Glomerular endothelial cell (primary cell): ENCODE measurements at regions not wholly inside any gene's neighbourhood (a gene's known extent, or its start where the extent isn't known, plus 50 kb on each side); places are given as distances from the start of the nearest gene placed in this dataset.

Experiments used
- DNase-seq: peaks from one replicate; pipeline ENCODE4 v3.0.0-alpha.2; 2011; ENCODE audit warnings: low read depth, low spot score; ENCODE audit errors: extremely low read depth

DNA sequence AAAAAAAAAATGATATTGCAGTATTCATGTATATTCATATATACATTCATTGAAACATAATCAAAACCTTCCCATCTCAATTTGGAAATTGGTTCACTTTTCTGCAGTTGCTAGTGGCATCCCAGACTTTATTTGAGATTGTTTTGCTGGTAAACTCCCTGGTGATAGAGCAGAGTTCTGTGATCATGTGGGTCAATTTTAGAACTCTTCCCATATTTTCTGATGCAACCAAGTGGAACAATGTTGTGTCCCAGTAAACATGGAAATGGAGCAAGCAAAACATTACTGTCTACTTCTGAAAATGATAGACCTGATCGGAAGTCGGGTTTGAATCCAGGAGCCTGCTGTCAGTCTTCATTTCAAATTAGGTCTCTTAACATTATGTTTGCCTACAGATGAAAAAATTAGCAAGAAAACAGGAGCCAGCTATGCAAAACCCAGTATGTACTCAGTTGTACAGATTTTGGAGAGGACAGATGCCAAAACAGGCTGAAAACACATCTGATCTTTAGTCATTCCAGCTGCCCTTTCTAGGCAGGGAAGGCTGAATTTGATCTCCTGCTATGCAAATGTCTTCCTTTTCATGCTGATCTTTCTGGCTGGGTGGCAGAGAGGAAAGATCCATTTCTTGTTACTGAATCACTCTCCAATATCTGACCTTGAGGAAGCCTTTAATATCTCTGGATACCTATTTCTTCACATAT lies 786.6 kb upstream of the SOX9 start:
- DNase-seq: no peak

- DNase-seq: no peak
Observed at GRCh38 chr17:71335212-71335611, 785.6 kb upstream of the SOX9 start.

DNA sequence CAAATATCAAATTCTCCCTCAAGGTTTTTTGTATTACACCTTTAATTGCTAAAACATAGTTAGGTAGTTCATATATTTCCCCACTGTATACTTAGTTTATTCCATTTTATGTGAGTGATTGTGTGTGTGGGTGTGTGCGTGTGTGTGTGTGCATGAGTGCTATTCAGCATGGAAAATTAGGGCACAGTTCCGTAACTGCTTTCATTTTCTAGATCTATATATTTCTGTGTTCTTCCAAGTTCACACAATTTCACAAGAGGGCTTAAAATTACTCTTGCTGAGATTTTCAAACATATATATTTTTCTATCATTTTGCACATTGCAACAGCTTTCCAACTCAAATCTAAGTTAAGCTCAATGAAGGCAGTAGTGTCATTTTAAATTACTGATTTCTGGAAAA lies 782.9 kb upstream of the SOX9 start:
- DNase-seq: no peak

DNA sequence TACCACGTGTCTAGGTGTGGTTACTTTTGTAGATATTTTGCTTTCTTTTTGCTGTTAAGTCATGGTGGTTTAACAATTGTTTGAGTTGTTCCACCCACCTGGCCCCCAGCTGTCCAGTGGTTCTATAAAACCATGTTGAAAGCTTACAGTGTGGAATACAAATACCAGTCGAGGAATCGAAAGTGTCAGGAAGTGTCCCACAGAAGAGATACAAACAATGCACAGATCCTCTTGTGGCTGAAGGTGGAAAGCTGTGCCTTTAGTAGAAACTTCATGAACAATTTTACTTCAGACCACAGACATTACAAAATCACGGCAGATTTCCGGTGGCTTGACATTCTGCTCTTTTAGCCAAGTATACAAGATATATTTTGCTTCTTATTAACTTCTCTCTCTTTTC lies 782.4 kb upstream of the SOX9 start:
- no peak for DNase-seq

- no peak for DNase-seq
Observed at GRCh38 chr17:71339206-71339605, 781.6 kb upstream of the SOX9 start.

DNA sequence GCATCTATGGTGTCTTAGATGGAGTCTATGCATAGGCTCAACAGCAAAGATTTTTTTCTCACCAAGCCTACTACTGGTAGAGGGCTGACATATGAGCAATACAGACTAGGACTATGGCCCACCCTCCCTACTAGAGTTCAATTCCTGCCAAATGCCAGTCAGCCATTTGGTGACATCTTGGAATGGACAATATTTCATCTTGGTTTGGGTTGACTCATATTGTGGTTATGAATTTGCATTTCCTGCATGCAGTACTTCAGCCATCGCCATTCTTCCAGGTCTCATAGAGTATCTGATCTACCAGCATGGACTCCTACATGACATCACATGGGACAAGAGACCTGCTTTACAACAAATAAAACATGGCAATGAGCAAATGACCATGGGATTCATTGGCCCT lies 778.1 kb upstream of the SOX9 start:
- no peak for DNase-seq

- no peak for DNase-seq
Observed at GRCh38 chr17:71349908-71350600, 770.8 kb upstream of the SOX9 start.

GRCh38 chr17:71360301-71360700 lies 760.5 kb upstream of the SOX9 start:
- DNase-seq: no peak

GRCh38 chr17:71361656-71362450 lies 759.0 kb upstream of the SOX9 start:
- DNase-seq: no peak

DNA sequence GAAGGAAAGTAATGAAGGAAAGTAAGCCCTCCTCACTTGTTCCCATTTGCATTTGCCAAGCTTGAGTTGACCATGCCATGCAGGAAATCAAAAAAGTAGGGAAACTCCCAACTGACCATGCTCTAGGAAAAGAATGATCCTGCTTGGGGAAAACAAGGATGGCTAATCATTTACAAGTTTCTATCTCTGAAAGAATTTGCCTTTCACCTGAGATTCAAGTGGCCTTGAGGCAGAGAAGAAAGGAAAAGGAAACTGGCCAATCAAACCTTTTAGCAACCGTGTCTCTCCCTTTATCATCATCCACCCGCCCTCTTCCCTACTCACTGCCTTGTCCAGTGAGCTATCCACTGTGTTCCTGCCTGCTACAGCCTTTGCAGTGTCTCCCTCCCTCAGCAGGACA lies 757.2 kb upstream of the SOX9 start:
- DNase-seq: no peak

DNA sequence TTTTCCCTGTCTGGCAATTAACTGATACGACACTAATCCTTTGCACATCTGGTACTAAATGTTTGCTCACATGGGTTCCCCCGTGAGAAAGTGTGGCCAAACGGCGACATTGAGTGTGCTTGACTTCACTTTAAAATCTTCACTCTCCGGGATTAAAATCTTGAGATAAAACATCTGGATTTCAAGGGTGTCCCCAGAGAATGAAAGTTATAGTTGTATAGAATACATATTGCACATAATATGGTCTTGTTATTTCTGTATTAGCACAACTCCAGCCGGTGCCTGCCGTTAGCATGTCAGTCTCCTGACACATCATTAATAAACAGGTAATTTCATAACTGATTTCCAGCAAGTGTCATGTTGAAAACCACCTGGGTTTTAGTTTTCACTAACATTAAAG lies 749.0 kb upstream of the SOX9 start:
- DNase-seq: no peak

- DNase-seq: no peak
Observed at GRCh38 chr17:71375948-71376347, 744.9 kb upstream of the SOX9 start.

DNA sequence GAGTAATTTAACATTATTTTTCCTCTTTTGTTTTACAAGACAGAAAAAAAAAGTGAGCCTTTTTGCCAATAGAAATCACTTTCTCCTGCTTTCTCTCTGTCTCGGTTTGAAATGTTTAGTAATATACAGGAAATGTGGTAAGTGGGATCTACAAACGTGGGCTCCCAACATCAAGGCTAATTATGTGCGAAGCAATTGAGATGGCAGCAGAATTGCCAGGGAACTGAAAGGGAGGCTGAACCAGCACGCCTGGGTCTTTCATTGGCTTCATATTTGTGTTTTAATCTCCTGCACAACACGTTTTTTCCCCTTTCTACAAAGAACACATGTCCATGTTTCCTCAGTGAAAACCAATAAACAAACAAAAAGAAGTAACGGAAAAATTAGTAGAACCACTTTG lies 743.9 kb upstream of the SOX9 start:
- no peak for DNase-seq

GRCh38 chr17:71378036-71378435 lies 742.8 kb upstream of the SOX9 start:
- no peak for DNase-seq

DNA sequence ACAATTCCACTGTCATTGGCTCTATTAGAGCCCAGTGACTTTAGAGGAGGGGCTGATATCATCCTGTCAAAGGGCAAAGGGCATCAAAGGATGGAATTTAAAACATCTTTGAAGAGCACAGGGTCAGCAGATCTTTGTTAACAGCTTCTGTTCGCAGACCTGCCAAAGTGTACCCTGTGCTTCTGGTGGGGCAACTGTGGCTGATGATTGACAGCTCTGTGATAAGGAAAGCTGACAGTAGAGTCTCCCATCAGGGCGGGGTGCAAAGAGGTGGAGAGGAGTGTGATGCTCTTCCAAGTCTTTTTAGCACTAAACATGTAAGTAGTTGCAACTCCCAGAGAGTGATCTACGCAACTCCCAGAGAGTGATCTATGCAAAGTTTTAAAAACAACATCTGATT lies 742.1 kb upstream of the SOX9 start:
- no peak for DNase-seq

GRCh38 chr17:71379512-71379911 lies 741.3 kb upstream of the SOX9 start:
- DNase-seq: no peak

- no peak for DNase-seq
Observed at GRCh38 chr17:71380535-71380934, 740.3 kb upstream of the SOX9 start.

DNA sequence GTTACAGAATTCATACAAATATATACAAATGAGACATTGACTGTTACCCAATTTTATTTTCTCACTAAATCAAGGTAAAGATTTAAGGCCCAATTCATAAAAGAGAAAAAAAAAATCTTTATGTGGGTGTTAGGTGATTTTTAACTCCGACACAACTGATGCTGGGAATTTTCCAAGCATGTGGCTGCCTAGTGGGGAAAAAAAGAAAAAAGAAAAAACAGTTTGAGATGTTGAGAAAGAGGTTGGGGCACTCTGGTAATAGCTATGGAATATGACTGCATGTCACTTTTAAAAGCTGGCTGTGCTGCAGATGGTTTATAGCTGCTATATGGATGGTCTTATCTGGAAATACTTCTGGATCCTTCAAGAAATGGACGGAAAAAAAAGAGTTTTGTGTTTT lies 739.9 kb upstream of the SOX9 start:
- no peak for DNase-seq

GRCh38 chr17:71383091-71383490 lies 737.7 kb upstream of the SOX9 start:
- DNase-seq: no peak

DNA sequence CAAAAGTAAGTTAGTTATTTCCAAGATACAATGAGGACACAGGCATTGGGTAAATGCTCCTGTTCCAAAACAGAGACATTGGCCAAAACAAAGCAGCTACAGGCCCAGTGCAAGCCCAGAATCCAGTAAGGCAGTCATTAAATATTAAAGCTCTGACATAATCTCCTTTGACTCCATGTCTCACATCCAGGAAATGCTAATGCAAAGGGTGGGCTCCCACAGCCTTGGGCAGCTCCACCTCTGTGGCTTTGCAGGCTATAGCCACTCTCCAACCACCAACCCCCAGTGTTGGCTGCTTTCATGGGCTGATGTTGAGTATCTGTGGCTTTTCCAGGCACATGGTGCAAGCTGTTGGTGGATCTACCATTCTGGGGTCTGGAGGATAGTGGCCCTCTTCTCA lies 733.4 kb upstream of the SOX9 start:
- DNase-seq: no peak

DNA sequence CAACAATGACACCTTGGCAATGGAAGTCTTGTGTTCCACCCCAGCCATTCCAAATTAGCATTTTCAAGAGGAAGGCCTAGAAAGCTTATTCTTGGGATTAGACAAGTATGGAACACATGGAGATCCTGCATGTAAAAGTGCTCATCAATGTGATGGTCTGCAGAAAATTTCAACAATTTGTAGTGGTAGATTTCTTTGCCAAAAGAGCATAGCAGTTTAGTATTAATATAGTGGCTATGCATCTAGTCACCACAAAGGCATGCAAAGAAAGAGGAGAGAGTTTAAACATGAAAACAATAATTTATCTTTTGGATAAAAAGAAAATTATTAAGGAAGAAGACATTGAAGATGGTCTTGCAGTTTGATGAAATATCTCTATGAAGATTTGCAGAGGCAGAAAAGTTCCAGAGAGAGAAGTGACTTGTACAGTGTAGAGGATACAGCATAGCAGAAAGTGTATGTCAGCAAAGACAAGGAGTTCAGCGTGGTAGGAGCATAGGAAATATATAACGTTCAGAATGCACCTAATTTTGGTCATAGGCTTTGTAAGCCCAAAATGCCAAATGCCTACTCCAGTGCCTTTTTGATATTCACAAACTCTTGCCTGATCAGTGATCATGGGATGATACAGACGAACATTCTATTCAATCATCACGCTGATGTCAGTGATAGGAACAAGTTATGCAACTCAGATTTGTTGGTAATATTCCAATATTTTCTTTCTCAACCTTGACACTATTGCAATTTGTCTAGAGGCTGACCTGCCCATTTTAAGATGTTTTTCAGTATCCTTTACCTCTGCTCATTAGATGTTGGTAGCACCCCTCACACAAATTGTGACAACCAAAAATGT lies 727.9 kb upstream of the SOX9 start:
- no peak for DNase-seq
